Gastroesophageal sphincter (tissue), 4 donors: ENCODE measurements at regions not wholly inside any gene's neighbourhood (a gene's known extent, or its start where the extent isn't known, plus 50 kb on each side); places are given as distances from the start of the nearest gene placed in this dataset.

ENCODE experiments used
- ATAC-seq: fragments of 150-250 bp; one replicate; pipeline ENCODE4 v1.9.1; 2016; ENCODE audit warnings: mild to moderate bottlenecking, moderate library complexity
- H3K27ac ChIP-seq, 4 donors: fragments of 200-600 bp; sonication (generic) in 3 of 4; 1 replicate in 3 of 4; 2 replicates in 1 of 4; pipeline ENCODE4 v1.5.1; 2016 to 2019
- H3K27me3 ChIP-seq: fragments of 200-600 bp; sonication (generic); one replicate; pipeline ENCODE4 v1.5.1; 2019
- H3K36me3 ChIP-seq, 2 donors: fragments of 200-600 bp; sonication (generic); one replicate each; pipeline ENCODE4 v1.5.1; 2019; ENCODE audit warnings: control low read depth in 1 of 2
- H3K4me1 ChIP-seq, 3 donors: fragments of 200-600 bp; sonication (generic); 1 replicate in 2 of 3; 2 replicates in 1 of 3; pipeline ENCODE4 v1.5.1; 2016 to 2019; ENCODE audit warnings: control low read depth in 2 of 3
- H3K4me3 ChIP-seq, 2 donors: fragments of 200-600 bp; sonication (generic); one replicate each; pipeline ENCODE4 v1.5.1; 2019; ENCODE audit warnings: mild to moderate bottlenecking in 1 of 2, moderate library complexity in 1 of 2
- H3K9me3 ChIP-seq, 3 donors: fragments of 200-600 bp; sonication (generic); one replicate each; pipeline ENCODE4 v1.5.1; 2017 to 2019; ENCODE audit warnings: control low read depth in 2 of 3
- CTCF ChIP-seq, 4 experiments: fragments of 200-600 bp in 2 of 4; fragments of 450-650 bp in 2 of 4; sonication (generic) in 1 of 4; IDR thresholded peaks; one replicate each; pipeline ENCODE4 v1.5.1; 2017 to 2019; ENCODE audit warnings: antibody characterized with exemption in 4 of 4, mild to moderate bottlenecking in 2 of 4, moderate library complexity in 2 of 4
- EP300 ChIP-seq: sonication (generic); formaldehyde crosslinking; IDR thresholded peaks from one replicate; pipeline ENCODE4 v1.6.1; 2017; ENCODE audit warnings: antibody characterized with exemption, mild to moderate bottlenecking
- POLR2A ChIP-seq, 2 donors: fragments of 450-650 bp; IDR thresholded peaks; one replicate each; pipeline ENCODE4 v1.6.1; 2017; ENCODE audit warnings: antibody characterized with exemption in 2 of 2, mild to moderate bottlenecking in 2 of 2, moderate library complexity in 1 of 2
- POLR2AphosphoS5 ChIP-seq: sonication (generic); formaldehyde crosslinking; IDR thresholded peaks from one replicate; pipeline ENCODE4 v1.6.1; 2017; ENCODE audit warnings: antibody characterized with exemption
- WGBS, 2 donors: methylation state at CpG; one replicate each; pipeline ENCODE4 v1.1.5; 2018; ENCODE audit warnings: low coverage in 1 of 2; 5-methylcytosine and 5-hydroxymethylcytosine counted together

- Histone ChIP-seq H3K36me3 (no peaks in the 10 kb centered on the region), H3K27me3 (no peaks in the 10 kb centered on the region), H3K27ac (no peak overlapping the region), H3K9me3 (peaks cover 0 to 4% (median 0%) of the 10 kb centered on the region in 3 donors), H3K4me3 (no peak overlapping the region), H3K4me1 (no peaks in the 10 kb centered on the region)
- ATAC-seq, result no peak
- TF ChIP-seq EP300 (no peak), CTCF (IDR thresholded peaks at IDR 0.05) (no peak), POLR2A (IDR thresholded peaks at IDR 0.05) (no peak), POLR2AphosphoS5 (no peak)
- 95 to 100% methylated on average over 1 to 4 of the region's 4 CpGs for WGBS, 2 donors
Measured at GRCh38 chr7:46897381-46897780, 684.5 kb downstream of the TNS3 start.

- Histone ChIP-seq H3K27ac (no peak overlapping the region), H3K27me3 (no peaks in the 10 kb centered on the region), H3K4me1 (no peaks in the 10 kb centered on the region), H3K9me3 (peaks cover 0 to 28% (median 0%) of the 10 kb centered on the region in 3 donors), H3K4me3 (no peak overlapping the region), H3K36me3 (no peaks in the 10 kb centered on the region)
- WGBS, 2 donors, result 84 to 93% methylated on average over 6 to 8 of the region's 8 CpGs
- no peak for TF ChIP-seq POLR2A (IDR thresholded peaks at IDR 0.05)
- no peak for ATAC-seq
Measured at GRCh38 chr7:46886669-46887374, 695.1 kb downstream of the TNS3 start.

- TF ChIP-seq POLR2AphosphoS5 (no peak), EP300 (no peak), POLR2A (IDR thresholded peaks at IDR 0.05) (no peak), CTCF (IDR thresholded peaks at IDR 0.05) (no peak)
- no peak for ATAC-seq
Measured at GRCh38 chr7:46885167-46885566, 696.7 kb downstream of the TNS3 start.

GRCh38 chr7:46881507-46882127, 700.3 kb downstream of the TNS3 start:
- H3K4me1 ChIP-seq, result no peaks in the 10 kb centered on the region
- WGBS, 2 donors, result 83% methylated on average over 6 of the region's 6 CpGs; no CpG with 5 or more reads in 1 of the 2 donors
- no peak overlapping the region for H3K27ac ChIP-seq
- TF ChIP-seq POLR2AphosphoS5 (no peak), CTCF (IDR thresholded peaks at IDR 0.05) (no peak), POLR2A (IDR thresholded peaks at IDR 0.05) (no peak), EP300 (no peak)
- no peak overlapping the region for H3K4me3 ChIP-seq
- H3K9me3 ChIP-seq, result peaks cover 0 to 2% (median 0%) of the 10 kb centered on the region in 3 donors
- no peaks in the 10 kb centered on the region for H3K27me3 ChIP-seq
- no peaks in the 10 kb centered on the region for H3K36me3 ChIP-seq
- ATAC-seq, result no peak

More at GRCh38 chr7:46885167-46885566, 696.7 kb downstream of the TNS3 start:
- Histone ChIP-seq H3K4me3 (no peak overlapping the region), H3K4me1 (no peaks in the 10 kb centered on the region), H3K27ac (no peak overlapping the region), H3K9me3 (peaks cover 0 to 23% (median 0%) of the 10 kb centered on the region in 3 donors), H3K27me3 (no peaks in the 10 kb centered on the region), H3K36me3 (no peaks in the 10 kb centered on the region)
- 41 to 64% methylated on average over 4 to 5 of the region's 5 CpGs for WGBS, 2 donors

- Histone ChIP-seq H3K27me3 (no peaks in the 10 kb centered on the region), H3K36me3 (no peaks in the 10 kb centered on the region), H3K4me1 (no peaks in the 10 kb centered on the region), H3K27ac (no peak overlapping the region), H3K9me3 (peaks cover 0 to 2% (median 0%) of the 10 kb centered on the region in 3 donors), H3K4me3 (no peak overlapping the region)
- 76 to 88% methylated on average over 6 to 7 of the region's 7 CpGs for WGBS, 2 donors
- no peak for ATAC-seq
- TF ChIP-seq EP300, result no peak
- no peak for TF ChIP-seq POLR2A (IDR thresholded peaks at IDR 0.05)
- TF ChIP-seq CTCF (IDR thresholded peaks at IDR 0.05), result no peak
- TF ChIP-seq POLR2AphosphoS5, result no peak
Measured at GRCh38 chr7:46880508-46881196, 701.3 kb downstream of the TNS3 start.
